ENCODE measurements at regions not wholly inside any gene's neighbourhood (a gene's known extent, or its start where the extent isn't known, plus 50 kb on each side); places are given as distances from the start of the nearest gene placed in this dataset.

DNA sequence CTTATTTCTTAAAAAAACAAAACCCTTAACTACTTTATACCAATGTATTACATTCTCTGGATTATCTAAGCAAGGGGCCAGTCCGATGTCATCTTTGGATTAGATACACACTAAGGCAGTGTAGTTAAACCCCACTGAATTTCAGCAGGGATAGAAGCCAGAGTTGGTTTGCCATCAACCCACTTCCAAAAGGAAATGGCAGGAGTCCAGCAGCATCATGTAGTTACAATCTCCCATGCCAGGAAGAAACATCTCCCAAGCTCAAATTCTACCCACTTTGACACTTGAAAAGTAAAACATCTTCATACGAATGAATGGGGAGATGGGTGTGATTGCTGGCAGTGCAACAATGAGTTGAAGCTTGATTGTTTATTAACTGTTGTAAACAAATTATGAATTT lies 203.5 kb upstream of the PLXNC1 start:
- DNase-seq, result no peak

DNA sequence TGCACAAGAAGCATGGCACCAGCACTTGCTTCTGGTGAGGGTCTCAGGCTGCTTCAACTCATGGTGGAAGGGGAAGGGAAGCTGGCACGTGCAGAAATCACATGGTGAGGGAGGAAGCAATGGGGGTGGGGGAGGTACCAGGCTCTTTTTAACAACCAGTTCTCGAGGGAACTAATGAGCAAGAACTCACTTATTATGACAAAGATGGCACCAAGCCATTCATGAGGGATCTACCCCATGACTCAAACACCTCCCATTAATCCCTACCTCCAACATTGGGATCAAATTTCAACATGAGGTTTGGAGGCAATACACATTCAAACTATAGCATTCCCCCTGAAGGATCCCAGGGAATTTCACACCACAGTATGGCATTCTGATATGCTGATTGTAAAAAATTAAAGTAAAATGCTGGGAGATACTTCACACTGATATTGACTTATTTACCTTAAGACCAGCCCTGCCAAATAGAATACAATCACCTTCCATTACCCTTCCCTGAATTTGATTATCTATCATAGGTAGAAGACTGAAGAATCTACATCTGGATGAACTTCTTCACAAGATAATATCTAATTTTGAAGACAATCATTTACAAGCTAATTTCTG lies 201.7 kb upstream of the PLXNC1 start:
- no peak for DNase-seq

- no peak for DNase-seq
Measured at GRCh38 chr12:93947486-93947885, 200.9 kb upstream of the PLXNC1 start.

DNA sequence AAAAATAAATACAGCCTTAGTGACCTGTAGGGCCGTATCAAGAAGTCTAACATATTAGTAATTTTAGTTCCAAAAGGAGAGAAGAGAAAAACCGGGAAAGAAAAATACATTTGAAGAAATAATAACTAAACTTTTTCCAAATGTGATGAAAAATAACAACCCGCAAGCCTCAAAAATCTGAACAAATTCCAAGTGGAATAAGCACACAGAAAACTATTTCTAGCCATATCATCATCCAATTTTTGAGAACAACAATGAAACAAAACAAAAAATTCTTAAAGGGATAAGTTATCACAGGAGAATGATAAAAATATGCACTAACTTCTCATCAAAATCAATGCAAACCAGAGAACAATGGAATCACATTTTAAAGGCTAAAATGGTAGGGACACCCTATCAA lies 198.1 kb upstream of the PLXNC1 start:
- DNase-seq, result no peak

GRCh38 chr12:93954166-93955112 lies 193.9 kb upstream of the PLXNC1 start:
- DNase-seq, result no peak

- no peak for DNase-seq
Measured at GRCh38 chr12:93956551-93956950, 191.8 kb upstream of the PLXNC1 start.

DNA sequence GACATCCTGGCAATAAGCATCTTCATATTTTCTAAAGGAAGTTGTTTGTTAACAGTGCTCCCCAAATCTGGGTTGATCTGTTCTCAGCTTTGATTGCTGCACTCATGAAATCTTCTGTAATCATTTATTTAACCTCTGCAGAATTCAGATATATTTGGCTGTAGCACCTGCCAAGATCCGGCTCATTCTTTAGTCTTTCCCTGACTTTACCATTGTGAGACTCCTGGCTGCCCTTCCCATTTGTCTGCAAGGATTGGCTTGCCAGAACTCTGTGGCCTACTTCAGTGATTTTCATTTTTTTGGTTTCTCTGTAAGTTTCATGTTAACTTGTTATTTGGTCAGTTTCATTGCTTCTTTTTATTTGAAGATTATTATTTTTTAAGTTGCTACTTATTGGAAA lies 191.2 kb upstream of the PLXNC1 start:
- no peak for DNase-seq

GRCh38 chr12:93957870-93958269 lies 190.5 kb upstream of the PLXNC1 start:
- no peak for DNase-seq

DNA sequence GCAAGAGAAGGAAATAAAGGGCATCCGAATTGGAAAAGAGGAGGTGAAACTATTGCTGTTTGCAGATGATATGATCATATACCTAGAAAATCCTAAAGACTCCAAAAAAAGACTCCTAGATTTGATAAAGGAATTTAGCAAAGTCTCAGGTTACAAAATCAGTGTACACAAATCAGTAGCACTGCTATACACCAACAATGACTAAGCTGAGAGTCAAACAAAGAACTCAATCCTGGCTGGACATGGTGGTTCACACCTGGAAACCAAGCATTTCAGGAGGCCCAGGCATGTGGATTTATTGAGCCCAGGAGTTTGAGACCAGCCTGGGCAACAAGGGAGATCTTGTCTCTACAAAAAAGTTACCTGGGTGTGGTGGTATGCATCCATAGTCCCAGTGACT lies 188.7 kb upstream of the PLXNC1 start:
- no peak for DNase-seq

DNA sequence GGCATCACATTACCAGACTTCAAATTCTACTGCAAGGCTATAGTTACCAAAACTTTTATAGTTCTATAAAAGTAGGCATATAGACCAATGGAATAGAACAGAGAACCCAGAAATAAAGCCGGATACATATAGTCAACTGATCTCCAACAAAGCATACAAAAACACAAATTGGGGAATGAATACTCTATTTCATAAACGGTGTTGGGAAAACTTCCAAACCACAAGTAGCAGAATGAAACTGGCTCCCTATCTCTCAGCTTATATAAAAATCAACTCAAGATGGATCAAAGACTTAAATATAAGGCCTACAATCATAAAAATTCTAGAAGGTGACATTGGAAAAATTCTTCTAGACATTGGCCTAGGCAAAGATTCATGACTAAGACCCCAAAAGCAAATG lies 187.9 kb upstream of the PLXNC1 start:
- DNase-seq, result no peak

GRCh38 chr12:93962336-93962735 lies 186.0 kb upstream of the PLXNC1 start:
- DNase-seq, result no peak

- DNase-seq, result no peak
Measured at GRCh38 chr12:93964936-93965335, 183.4 kb upstream of the PLXNC1 start.

- DNase-seq, result no peak
Measured at GRCh38 chr12:93966516-93967133, 181.8 kb upstream of the PLXNC1 start.

DNA sequence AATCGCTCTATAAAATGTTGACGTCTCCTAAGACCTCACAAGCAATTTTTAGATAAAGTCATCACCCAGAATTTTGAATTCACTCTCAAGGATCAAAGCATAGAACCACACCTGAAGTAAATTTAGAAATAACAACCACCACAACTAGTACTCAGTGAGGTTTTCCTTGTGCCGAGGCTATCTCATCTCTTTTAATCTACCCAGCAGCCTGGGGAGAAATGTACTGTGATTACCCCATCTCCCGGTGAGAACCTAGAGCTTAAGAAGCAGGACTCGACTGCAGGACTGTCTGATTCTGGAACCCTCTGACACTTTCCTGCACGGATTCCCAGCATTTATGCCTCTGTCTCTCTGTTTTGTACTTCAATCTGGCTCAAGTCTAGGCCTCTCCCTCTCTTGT lies 180.9 kb upstream of the PLXNC1 start:
- no peak for DNase-seq

- DNase-seq, result no peak
Measured at GRCh38 chr12:93968536-93969285, 179.7 kb upstream of the PLXNC1 start.

DNA sequence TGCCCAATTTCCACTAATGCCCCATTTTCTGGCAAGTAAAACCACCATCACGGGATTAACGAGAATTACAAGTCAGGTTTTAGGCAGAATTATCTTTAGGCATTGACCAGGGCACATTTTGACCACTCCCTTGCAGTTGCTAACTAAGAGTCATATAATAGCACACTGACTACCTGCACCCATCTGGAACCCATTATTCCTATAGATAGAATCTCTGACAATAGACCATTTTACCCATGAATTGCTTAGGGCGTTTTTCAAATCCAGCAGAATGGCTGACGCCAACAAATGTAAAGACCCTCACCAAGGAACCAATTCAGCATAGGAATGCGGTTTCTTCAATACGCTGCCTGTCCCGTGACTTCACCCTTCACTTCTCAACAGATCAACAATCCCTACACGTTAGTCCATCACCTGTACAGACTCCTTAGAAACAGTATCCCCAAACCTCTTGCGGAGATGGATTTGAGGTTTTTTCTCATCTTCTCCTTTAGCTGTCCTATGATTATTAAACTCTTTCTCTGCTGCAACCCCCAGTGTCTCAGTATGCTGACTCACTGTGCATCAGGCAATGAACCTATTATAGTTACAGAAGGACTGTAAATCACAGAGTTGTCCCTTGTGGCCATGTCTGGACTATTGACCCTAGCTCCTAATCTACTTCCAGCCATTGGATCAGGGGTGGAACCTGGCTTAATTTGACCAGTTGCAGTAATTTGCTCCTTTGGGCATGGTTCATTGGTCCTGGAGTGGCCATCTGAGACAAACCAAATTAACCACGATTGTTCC lies 177.3 kb upstream of the PLXNC1 start:
- no peak for DNase-seq

- no peak for DNase-seq
Measured at GRCh38 chr12:93972411-93973208, 175.8 kb upstream of the PLXNC1 start.

DNA sequence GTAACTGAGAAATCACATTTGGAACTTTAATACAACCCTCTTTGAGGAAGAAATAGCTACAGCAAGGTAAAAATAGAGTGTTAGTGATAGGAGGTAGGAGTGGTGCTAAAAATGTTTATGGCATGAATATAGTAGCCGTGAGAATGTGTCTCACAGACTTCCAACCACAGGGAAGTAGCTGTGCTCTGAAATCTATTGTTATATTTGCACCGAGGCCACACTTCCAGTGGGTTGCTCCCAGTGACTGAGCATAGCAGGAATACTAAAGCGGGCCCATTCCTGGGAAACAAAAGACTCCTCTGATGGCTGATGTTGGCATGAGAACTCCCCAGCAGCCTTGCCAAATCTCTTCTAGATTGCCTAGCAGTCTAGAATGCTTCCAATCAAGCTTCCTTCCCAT lies 174.1 kb upstream of the PLXNC1 start:
- DNase-seq, result no peak

GRCh38 chr12:93976024-93976423 lies 172.4 kb upstream of the PLXNC1 start:
- no peak for DNase-seq

DNA sequence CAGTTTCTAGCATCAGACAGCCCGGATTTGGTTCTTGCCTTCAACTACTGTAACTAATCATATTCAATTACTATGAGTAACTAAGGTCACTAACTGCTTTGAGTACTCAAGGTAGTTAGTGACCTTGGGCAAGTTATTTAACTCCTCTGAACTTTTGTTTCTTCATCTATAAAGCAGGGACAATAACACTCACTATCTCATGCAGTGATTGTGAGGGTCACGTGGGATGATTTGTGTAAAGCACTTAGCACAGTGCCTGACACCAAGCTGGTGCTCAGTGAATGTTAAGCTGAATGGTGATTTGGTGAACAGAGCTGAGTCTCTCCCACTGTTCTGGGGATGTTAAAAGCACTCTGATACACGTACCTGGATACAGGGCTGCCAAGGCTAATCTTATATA lies 171.3 kb upstream of the PLXNC1 start:
- DNase-seq, result no peak

DNA sequence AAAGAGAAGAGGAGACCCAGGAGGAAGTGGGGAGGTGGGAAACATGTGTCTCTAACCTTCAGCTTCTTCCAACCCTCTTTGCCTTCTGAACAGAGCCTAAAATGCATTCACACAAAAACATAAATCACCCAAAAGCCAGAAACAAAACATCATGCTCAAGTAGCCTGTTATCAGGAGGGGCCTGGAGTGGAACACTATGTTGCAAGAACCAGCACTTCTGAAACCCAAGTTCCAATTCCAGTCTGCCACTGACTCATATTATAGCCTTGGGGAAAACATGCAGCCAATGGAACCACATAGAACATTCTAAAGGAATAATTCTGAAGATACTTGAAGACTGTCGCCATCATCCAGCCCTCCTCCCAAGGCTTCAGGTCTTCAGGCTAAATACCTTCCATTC lies 169.8 kb upstream of the PLXNC1 start:
- DNase-seq, result no peak

DNA sequence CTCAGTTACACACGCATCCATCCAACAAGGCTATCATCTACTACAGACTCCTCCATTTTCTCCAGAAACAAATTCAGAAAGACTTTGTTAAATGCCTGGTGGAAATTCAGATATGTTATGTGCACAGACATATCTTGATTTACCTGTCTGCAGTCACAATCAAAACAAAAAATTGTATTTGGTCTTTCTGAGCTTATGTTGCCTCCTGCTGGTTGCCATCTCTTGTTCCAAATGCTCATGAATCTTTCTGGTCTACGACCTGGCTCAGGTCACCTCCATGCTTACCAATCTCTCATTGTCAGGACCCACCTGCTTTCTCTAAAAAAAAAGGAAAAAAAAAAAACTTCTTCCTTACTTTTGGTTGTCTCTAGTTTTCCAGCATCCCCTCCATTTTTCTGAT lies 169.2 kb upstream of the PLXNC1 start:
- DNase-seq, result no peak

Measured in NCI-H1694 treated with DMSO at 0.1 percent for 48 hours (cell line).